ENCODE measurements at regions not wholly inside any gene's neighbourhood (a gene's known extent, or its start where the extent isn't known, plus 50 kb on each side); places are given as distances from the start of the nearest gene placed in this dataset.

- Histone ChIP-seq H3K9me3 (no peaks in the 10 kb centered on the region), H3K4me3 (no peak overlapping the region), H3K27ac (no peak overlapping the region), H3K4me1 (ENCODE audit: insufficient read depth) (no peaks in the 10 kb centered on the region), H3K27me3 (peaks cover 3% of the 10 kb centered on the region), H3K36me3 (no peaks in the 10 kb centered on the region)
- WGBS, 3 donors, result 11 to 17% (median 16%) methylated on average over 4 of the region's 4 CpGs
- no peak for DNase-seq
- intact Hi-C loops (cut with DNase I), result no loop called here
- no peak for TF ChIP-seq EP300 (IDR thresholded peaks at IDR 0.05)
- no peak for TF ChIP-seq CTCF (IDR thresholded peaks at IDR 0.05)
- no peak for TF ChIP-seq POLR2A (IDR thresholded peaks at IDR 0.05)
Observed at GRCh38 chr11:91248199-91248807, 976.3 kb upstream of the FAT3 start.

- TF ChIP-seq CTCF (IDR thresholded peaks at IDR 0.05) (no peak), EP300 (IDR thresholded peaks at IDR 0.05) (no peak), POLR2A (IDR thresholded peaks at IDR 0.05) (no peak)
- Histone ChIP-seq H3K36me3 (no peaks in the 10 kb centered on the region), H3K4me3 (no peak overlapping the region), H3K27ac (no peak overlapping the region), H3K4me1 (ENCODE audit: insufficient read depth) (no peaks in the 10 kb centered on the region), H3K9me3 (no peaks in the 10 kb centered on the region), H3K27me3 (peaks cover 3% of the 10 kb centered on the region)
- intact Hi-C loops (cut with DNase I), result no loop called here
- 72 to 80% (median 74%) methylated on average over 5 of the region's 5 CpGs for WGBS, 3 donors
- DNase-seq, result no peak
Observed at GRCh38 chr11:91247009-91247735, 977.4 kb upstream of the FAT3 start.

- Histone ChIP-seq H3K4me3 (no peak overlapping the region), H3K27me3 (no peaks in the 10 kb centered on the region), H3K36me3 (no peaks in the 10 kb centered on the region), H3K27ac (no peak overlapping the region), H3K4me1 (ENCODE audit: insufficient read depth) (no peaks in the 10 kb centered on the region), H3K9me3 (no peaks in the 10 kb centered on the region)
- TF ChIP-seq POLR2A (IDR thresholded peaks at IDR 0.05), result no peak
- no peak for TF ChIP-seq CTCF (IDR thresholded peaks at IDR 0.05)
- DNase-seq, result no peak
- 93 to 98% (median 96%) methylated on average over 4 of the region's 4 CpGs for WGBS, 3 donors
- intact Hi-C loops (cut with DNase I), result no loop called here
Observed at GRCh38 chr11:91244912-91245311, 979.7 kb upstream of the FAT3 start.

- no peak for DNase-seq
- WGBS, 3 donors, result 71 to 77% (median 76%) methylated on average over 2 of the region's 2 CpGs
- H3K27ac ChIP-seq, result no peak overlapping the region
- H3K4me3 ChIP-seq, result no peak overlapping the region
- no peaks in the 10 kb centered on the region for H3K9me3 ChIP-seq
- H3K27me3 ChIP-seq, result no peaks in the 10 kb centered on the region
- intact Hi-C loops (cut with DNase I), result no loop called here
- no peaks in the 10 kb centered on the region for H3K4me1 ChIP-seq (ENCODE audit: insufficient read depth)
- TF ChIP-seq CTCF (IDR thresholded peaks at IDR 0.05) (no peak), POLR2A (IDR thresholded peaks at IDR 0.05) (no peak), EP300 (IDR thresholded peaks at IDR 0.05) (no peak)
- H3K36me3 ChIP-seq, result no peaks in the 10 kb centered on the region
Observed at GRCh38 chr11:91243630-91244029, 981.0 kb upstream of the FAT3 start.

Data from ovary (tissue), 7 donors.